Progenitor cell of endocrine pancreas (in vitro differentiated cells): ENCODE measurements at regions not wholly inside any gene's neighbourhood (a gene's known extent, or its start where the extent isn't known, plus 50 kb on each side); places are given as distances from the start of the nearest gene placed in this dataset.

ENCODE experiments used
- DNase-seq: peaks from one replicate; pipeline ENCODE4 v3.0.0; 2021; ENCODE audit warnings: low spot score; ENCODE audit not compliant: unreplicated experiment
- H3K27ac Mint-ChIP-seq: 2 replicates; pipeline ENCODE4 v1.8.0; 2021; ENCODE audit warnings: mild to moderate bottlenecking, moderate library complexity, mixed read lengths
- H3K27me3 Mint-ChIP-seq: 2 replicates; pipeline ENCODE4 v1.8.0; 2021; ENCODE audit warnings: mixed read lengths
- H3K36me3 Mint-ChIP-seq: 2 replicates; pipeline ENCODE4 v1.8.0; 2022; ENCODE audit warnings: mixed read lengths; ENCODE audit not compliant: insufficient read depth
- H3K4me1 Mint-ChIP-seq: 2 replicates; pipeline ENCODE4 v1.8.0; 2021; ENCODE audit warnings: low read depth, mixed read lengths
- H3K4me3 Mint-ChIP-seq: 2 replicates; pipeline ENCODE4 v1.8.0; 2021; ENCODE audit warnings: low read depth, mild to moderate bottlenecking, moderate library complexity, mixed read lengths
- H3K9me3 Mint-ChIP-seq: 2 replicates; pipeline ENCODE4 v1.8.0; 2021; ENCODE audit warnings: low read depth, mixed read lengths
- TF ChIP-seq, protein P1 (sequence below): fragments of 200-600 bp; sonication (generic); IDR thresholded peaks from one replicate; pipeline ENCODE4 v1.5.0; 2021; ENCODE audit warnings: antibody characterized with exemption, mild to moderate bottlenecking; ENCODE audit not compliant: unreplicated experiment

DNA sequence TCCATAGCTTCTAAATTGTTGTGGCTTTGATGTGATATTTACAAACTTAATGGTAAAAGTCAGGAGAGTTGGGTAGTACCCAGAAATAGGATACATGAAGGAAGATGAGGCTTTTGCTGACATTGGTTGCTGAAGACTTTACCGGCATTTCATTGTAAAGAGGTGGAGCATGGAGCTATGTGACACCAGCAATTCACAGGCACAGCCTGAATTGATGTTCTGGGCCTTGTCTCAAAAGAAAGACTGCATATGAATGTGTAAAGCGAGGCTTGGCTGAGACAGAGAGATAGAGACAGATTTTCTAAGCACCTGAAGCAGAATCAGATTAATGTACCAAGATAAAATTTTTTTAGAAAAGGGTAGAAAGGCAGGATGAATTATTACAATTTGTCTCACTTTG is 864.9 kb upstream of the ID2 start:
- H3K4me3 Mint-ChIP-seq, result no peak overlapping the region

DNA sequence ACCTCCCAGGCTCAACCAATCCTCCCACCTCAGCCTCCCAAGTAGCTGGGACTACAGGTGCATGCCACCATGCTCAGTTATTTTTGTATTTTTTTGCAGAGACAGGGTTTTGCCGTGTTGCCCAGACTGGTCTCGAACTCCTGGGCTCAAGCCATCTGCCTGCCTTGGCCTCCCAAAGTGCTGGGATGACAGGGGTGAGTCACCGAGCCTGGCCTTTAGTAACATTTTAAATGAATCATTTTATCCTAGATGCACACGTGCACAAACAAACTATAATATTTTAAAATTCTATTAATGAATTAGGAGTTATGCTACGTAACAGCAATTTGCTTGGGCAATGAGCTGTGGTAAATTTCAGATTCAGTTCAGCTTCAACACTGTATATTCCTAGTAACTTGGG is 862.5 kb upstream of the ID2 start:
- H3K27ac Mint-ChIP-seq, result no peak overlapping the region
- H3K9me3 Mint-ChIP-seq, result no peaks in the 10 kb centered on the region
- TF ChIP-seq, protein P1, sequence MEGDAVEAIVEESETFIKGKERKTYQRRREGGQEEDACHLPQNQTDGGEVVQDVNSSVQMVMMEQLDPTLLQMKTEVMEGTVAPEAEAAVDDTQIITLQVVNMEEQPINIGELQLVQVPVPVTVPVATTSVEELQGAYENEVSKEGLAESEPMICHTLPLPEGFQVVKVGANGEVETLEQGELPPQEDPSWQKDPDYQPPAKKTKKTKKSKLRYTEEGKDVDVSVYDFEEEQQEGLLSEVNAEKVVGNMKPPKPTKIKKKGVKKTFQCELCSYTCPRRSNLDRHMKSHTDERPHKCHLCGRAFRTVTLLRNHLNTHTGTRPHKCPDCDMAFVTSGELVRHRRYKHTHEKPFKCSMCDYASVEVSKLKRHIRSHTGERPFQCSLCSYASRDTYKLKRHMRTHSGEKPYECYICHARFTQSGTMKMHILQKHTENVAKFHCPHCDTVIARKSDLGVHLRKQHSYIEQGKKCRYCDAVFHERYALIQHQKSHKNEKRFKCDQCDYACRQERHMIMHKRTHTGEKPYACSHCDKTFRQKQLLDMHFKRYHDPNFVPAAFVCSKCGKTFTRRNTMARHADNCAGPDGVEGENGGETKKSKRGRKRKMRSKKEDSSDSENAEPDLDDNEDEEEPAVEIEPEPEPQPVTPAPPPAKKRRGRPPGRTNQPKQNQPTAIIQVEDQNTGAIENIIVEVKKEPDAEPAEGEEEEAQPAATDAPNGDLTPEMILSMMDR, result no peak
- H3K27me3 Mint-ChIP-seq, result peaks cover 5% of the 10 kb centered on the region
- no peaks in the 10 kb centered on the region for H3K36me3 Mint-ChIP-seq
- DNase-seq, result no peak
- H3K4me3 Mint-ChIP-seq, result no peak overlapping the region
- no peaks in the 10 kb centered on the region for H3K4me1 Mint-ChIP-seq

More for the DNA sequence above, 864.9 kb upstream of the ID2 start:
- peaks cover 5% of the 10 kb centered on the region for H3K27me3 Mint-ChIP-seq
- DNase-seq, result no peak
- H3K4me1 Mint-ChIP-seq, result no peaks in the 10 kb centered on the region
- no peaks in the 10 kb centered on the region for H3K9me3 Mint-ChIP-seq
- TF ChIP-seq, protein P1, result no peak
- H3K36me3 Mint-ChIP-seq, result no peaks in the 10 kb centered on the region
- no peak overlapping the region for H3K27ac Mint-ChIP-seq

DNA sequence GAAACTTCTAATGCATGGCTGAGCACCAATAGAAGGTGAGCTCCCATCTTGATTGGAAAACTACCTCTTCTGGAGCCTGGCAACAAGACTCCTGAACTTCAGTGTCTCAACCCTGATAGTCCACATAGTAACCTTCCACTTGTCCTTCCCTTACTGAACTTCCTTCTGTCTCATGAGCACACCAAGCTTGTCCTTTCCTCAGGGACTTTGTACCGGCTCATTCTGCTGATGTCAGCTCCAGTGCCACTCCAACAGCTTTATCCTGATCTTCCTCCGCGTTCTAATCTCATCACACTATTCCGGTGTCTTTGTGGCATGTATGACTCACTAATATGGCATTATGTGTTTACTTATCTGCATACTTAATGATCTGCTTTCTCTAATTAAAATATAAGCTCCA is 862.0 kb upstream of the ID2 start:
- no peak for DNase-seq
- Mint-ChIP-seq H3K27ac (no peak overlapping the region), H3K9me3 (no peaks in the 10 kb centered on the region), H3K4me1 (no peaks in the 10 kb centered on the region), H3K4me3 (no peak overlapping the region), H3K27me3 (peaks cover 2% of the 10 kb centered on the region), H3K36me3 (no peaks in the 10 kb centered on the region)
- TF ChIP-seq, protein P1, result no peak

DNA sequence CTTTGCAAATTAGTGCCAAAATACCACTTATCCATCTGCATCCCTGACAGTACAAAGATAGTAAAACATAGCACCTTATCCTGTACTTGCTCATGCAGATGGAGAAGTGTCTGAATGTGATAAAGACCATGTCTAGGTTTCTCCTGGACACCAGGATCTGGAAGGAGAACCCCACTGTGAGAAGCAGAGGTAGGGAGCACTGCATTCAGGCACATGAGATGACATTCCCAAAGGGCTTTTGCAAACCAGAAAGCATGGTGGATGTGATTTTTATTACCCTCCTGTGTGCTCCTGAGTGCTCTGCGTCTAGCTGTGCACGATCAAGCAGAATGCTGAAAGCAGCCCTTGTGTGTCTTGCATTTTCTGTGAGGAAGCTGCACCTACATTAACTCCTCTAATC is 857.6 kb upstream of the ID2 start:
- no peak overlapping the region for H3K4me3 Mint-ChIP-seq
- TF ChIP-seq, protein P1, result no peak
- H3K27me3 Mint-ChIP-seq, result no peaks in the 10 kb centered on the region
- H3K9me3 Mint-ChIP-seq, result no peaks in the 10 kb centered on the region
- H3K4me1 Mint-ChIP-seq, result peaks cover 4% of the 10 kb centered on the region
- DNase-seq, result no peak
- no peak overlapping the region for H3K27ac Mint-ChIP-seq
- no peaks in the 10 kb centered on the region for H3K36me3 Mint-ChIP-seq

DNA sequence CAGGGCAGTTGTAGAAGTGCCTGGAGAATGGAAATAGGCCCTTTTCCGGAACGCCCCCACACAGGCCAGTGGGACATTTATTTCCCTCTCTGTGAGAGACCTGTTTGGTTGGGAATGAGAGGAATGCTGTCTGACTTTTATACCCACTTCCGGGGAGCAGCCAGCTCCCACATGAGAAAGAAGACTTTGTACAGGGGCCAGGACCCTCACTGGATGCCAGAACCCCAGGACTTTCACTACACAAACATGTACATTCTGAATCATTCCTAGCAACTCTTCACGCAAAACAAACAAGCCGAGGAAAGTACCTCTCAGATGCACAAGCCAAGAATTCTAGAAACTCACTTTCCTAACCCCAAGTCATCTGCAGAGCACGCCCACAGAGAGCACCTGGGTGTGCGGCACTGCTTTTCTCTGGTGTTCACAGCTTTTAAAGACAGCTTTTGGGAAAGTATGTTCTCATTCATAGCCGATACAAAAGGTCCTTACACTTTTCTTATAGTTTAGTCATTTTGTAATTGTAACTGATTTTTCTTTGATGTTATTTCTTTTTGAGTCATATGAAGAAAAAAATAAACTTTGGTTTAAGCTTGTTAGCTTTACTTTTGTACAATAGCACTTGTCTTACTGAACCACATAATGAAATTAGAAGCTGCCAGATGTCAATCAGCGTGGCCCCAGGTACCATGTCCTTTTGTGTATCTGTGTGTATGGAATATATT is 856.1 kb upstream of the ID2 start:
- Mint-ChIP-seq H3K4me1 (peaks cover 4% of the 10 kb centered on the region), H3K36me3 (no peaks in the 10 kb centered on the region), H3K4me3 (no peak overlapping the region), H3K9me3 (no peaks in the 10 kb centered on the region), H3K27ac (no peak overlapping the region), H3K27me3 (no peaks in the 10 kb centered on the region)
- TF ChIP-seq, protein P1, result no peak
- DNase-seq, result no peak
